ENCODE measurements at regions not wholly inside any gene's neighbourhood (a gene's known extent, or its start where the extent isn't known, plus 50 kb on each side); places are given as distances from the start of the nearest gene placed in this dataset.

- TF ChIP-seq POLR2A (IDR thresholded peaks at IDR 0.05; ENCODE audit: low read length) (no peak), GATA1 (IDR thresholded peaks at IDR 0.05; ENCODE audit: low read depth, low read length) (no peak)
Observed at GRCh38 chr9:29775491-29775890, 2202.2 kb upstream of the C9orf72 start.

Data from erythroblast (primary cell).